ENCODE measurements at regions not wholly inside any gene's neighbourhood (a gene's known extent, or its start where the extent isn't known, plus 50 kb on each side); places are given as distances from the start of the nearest gene placed in this dataset.
"Not testable (repeated sequence)": the region's sequence is repeated elsewhere in the genome, so short reads cannot be mapped to it uniquely, and the experiment has no call there.

- POLR2A ChIA-PET; H3K4me1 ChIP-seq (ENCODE audit: control extremely low read depth in 1 of 4, control insufficient read depth in 4 of 4, insufficient read depth in 4 of 4, low read length in 3 of 4); CTCF ChIA-PET; H3K36me3 ChIP-seq (ENCODE audit: control insufficient read depth in 4 of 4, insufficient read depth in 4 of 4, low read length in 3 of 4); DNase-seq; H3K27me3 ChIP-seq (replicated peaks in 2 of 5; ENCODE audit: control insufficient read depth in 4 of 5, insufficient read depth in 5 of 5, low read length in 4 of 5); H3K4me3 ChIP-seq (ENCODE audit: control insufficient read depth in 1 of 7, extremely low read depth in 1 of 7, insufficient read depth in 4 of 7, low read depth in 2 of 7, low read length in 6 of 7); H3K27ac ChIP-seq (ENCODE audit: insufficient read depth in 1 of 2, low read depth in 1 of 2, low read length in 2 of 2, poor library complexity in 1 of 2, severe bottlenecking in 2 of 2): not testable (repeated sequence)
- WGBS (ENCODE audit: insufficient coverage), result 67% methylated on average over 7 of the region's 7 CpGs
- peaks cover 0 to 47% (median 21%) of the 10 kb centered on the region in 5 experiments for H3K9me3 ChIP-seq (ENCODE audit: control extremely low read depth in 1 of 5, control insufficient read depth in 4 of 5, insufficient read depth in 2 of 5, low read depth in 1 of 5, low read length in 4 of 5)
Observed at GRCh38 chr22:11038786-11039185, 4489.2 kb upstream of the OR11H1 start.

GRCh38 chr22:11041416-11041815, 4486.6 kb upstream of the OR11H1 start:
- H3K9me3 ChIP-seq (ENCODE audit: control extremely low read depth in 1 of 5, control insufficient read depth in 4 of 5, insufficient read depth in 2 of 5, low read depth in 1 of 5, low read length in 4 of 5), result peaks cover 0 to 30% (median 14%) of the 10 kb centered on the region in 5 experiments
- DNase-seq; H3K27ac ChIP-seq (ENCODE audit: insufficient read depth in 1 of 2, low read depth in 1 of 2, low read length in 2 of 2, poor library complexity in 1 of 2, severe bottlenecking in 2 of 2); H3K27me3 ChIP-seq (replicated peaks in 2 of 5; ENCODE audit: control insufficient read depth in 4 of 5, insufficient read depth in 5 of 5, low read length in 4 of 5); POLR2A ChIA-PET; H3K36me3 ChIP-seq (ENCODE audit: control insufficient read depth in 4 of 4, insufficient read depth in 4 of 4, low read length in 3 of 4); CTCF ChIA-PET; H3K4me1 ChIP-seq (ENCODE audit: control extremely low read depth in 1 of 4, control insufficient read depth in 4 of 4, insufficient read depth in 4 of 4, low read length in 3 of 4); H3K4me3 ChIP-seq (ENCODE audit: control insufficient read depth in 1 of 7, extremely low read depth in 1 of 7, insufficient read depth in 4 of 7, low read depth in 2 of 7, low read length in 6 of 7): not testable (repeated sequence)
- WGBS (ENCODE audit: insufficient coverage), result 73% methylated on average over 9 of the region's 9 CpGs

DNA sequence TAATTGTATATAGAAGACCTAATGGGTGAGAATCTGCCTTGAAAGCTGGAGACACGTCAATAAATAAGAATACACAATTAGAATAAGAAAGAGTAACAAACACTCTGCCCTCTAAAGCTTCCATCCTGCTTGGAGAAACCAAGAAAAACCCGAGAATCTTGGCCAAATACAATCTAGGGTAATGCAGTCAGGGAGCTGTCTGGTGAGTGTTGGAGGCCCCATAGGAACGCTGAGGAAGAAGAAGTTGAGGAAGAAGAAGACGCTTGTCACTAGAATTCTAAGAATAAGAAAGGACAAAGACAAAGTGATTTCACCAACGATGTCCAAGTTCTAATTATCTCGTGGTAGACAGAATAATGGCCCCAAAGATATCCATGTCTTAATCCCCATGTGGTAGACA, 4485.9 kb upstream of the OR11H1 start:
- no peak overlapping the region for H3K27ac ChIP-seq (ENCODE audit: insufficient read depth in 1 of 2, low read depth in 1 of 2, low read length in 2 of 2, poor library complexity in 1 of 2, severe bottlenecking in 2 of 2)
- no peaks in the 10 kb centered on the region for H3K36me3 ChIP-seq (ENCODE audit: control insufficient read depth in 4 of 4, insufficient read depth in 4 of 4, low read length in 3 of 4)
- no peak for DNase-seq
- no peaks in the 10 kb centered on the region for H3K27me3 ChIP-seq (replicated peaks in 2 of 5; ENCODE audit: control insufficient read depth in 4 of 5, insufficient read depth in 5 of 5, low read length in 4 of 5)
- CTCF ChIA-PET, result no interaction called here
- no peaks in the 10 kb centered on the region for H3K4me1 ChIP-seq (ENCODE audit: control extremely low read depth in 1 of 4, control insufficient read depth in 4 of 4, insufficient read depth in 4 of 4, low read length in 3 of 4)
- POLR2A ChIA-PET, result no interaction called here
- peaks cover 0 to 25% (median 10%) of the 10 kb centered on the region in 5 experiments for H3K9me3 ChIP-seq (ENCODE audit: control extremely low read depth in 1 of 5, control insufficient read depth in 4 of 5, insufficient read depth in 2 of 5, low read depth in 1 of 5, low read length in 4 of 5)
- WGBS (ENCODE audit: insufficient coverage), result 49% methylated on average over 5 of the region's 6 CpGs
- no peak overlapping the region for H3K4me3 ChIP-seq (ENCODE audit: control insufficient read depth in 1 of 7, extremely low read depth in 1 of 7, insufficient read depth in 4 of 7, low read depth in 2 of 7, low read length in 6 of 7)

- H3K9me3 ChIP-seq (ENCODE audit: control extremely low read depth in 1 of 5, control insufficient read depth in 4 of 5, insufficient read depth in 2 of 5, low read depth in 1 of 5, low read length in 4 of 5), result peaks cover 0 to 15% (median 4%) of the 10 kb centered on the region in 5 experiments
- H3K27ac ChIP-seq (ENCODE audit: insufficient read depth in 1 of 2, low read depth in 1 of 2, low read length in 2 of 2, poor library complexity in 1 of 2, severe bottlenecking in 2 of 2); H3K36me3 ChIP-seq (ENCODE audit: control insufficient read depth in 4 of 4, insufficient read depth in 4 of 4, low read length in 3 of 4); DNase-seq; H3K4me1 ChIP-seq (ENCODE audit: control extremely low read depth in 1 of 4, control insufficient read depth in 4 of 4, insufficient read depth in 4 of 4, low read length in 3 of 4); H3K27me3 ChIP-seq (replicated peaks in 2 of 5; ENCODE audit: control insufficient read depth in 4 of 5, insufficient read depth in 5 of 5, low read length in 4 of 5); POLR2A ChIA-PET; H3K4me3 ChIP-seq (ENCODE audit: control insufficient read depth in 1 of 7, extremely low read depth in 1 of 7, insufficient read depth in 4 of 7, low read depth in 2 of 7, low read length in 6 of 7); CTCF ChIA-PET: not testable (repeated sequence)
Observed at GRCh38 chr22:11043289-11043688, 4484.7 kb upstream of the OR11H1 start.

GRCh38 chr22:11048884-11049283, 4479.1 kb upstream of the OR11H1 start:
- DNase-seq; POLR2A ChIA-PET; H3K36me3 ChIP-seq (ENCODE audit: control insufficient read depth in 4 of 4, insufficient read depth in 4 of 4, low read length in 3 of 4); CTCF ChIA-PET; H3K27ac ChIP-seq (ENCODE audit: insufficient read depth in 1 of 2, low read depth in 1 of 2, low read length in 2 of 2, poor library complexity in 1 of 2, severe bottlenecking in 2 of 2); H3K4me1 ChIP-seq (ENCODE audit: control extremely low read depth in 1 of 4, control insufficient read depth in 4 of 4, insufficient read depth in 4 of 4, low read length in 3 of 4); H3K4me3 ChIP-seq (ENCODE audit: control insufficient read depth in 1 of 7, extremely low read depth in 1 of 7, insufficient read depth in 4 of 7, low read depth in 2 of 7, low read length in 6 of 7); H3K27me3 ChIP-seq (replicated peaks in 2 of 5; ENCODE audit: control insufficient read depth in 4 of 5, insufficient read depth in 5 of 5, low read length in 4 of 5): not testable (repeated sequence)
- 63% methylated on average over 1 of the region's 1 CpG for WGBS (ENCODE audit: insufficient coverage)
- peaks cover 0 to 18% (median 3%) of the 10 kb centered on the region in 5 experiments for H3K9me3 ChIP-seq (ENCODE audit: control extremely low read depth in 1 of 5, control insufficient read depth in 4 of 5, insufficient read depth in 2 of 5, low read depth in 1 of 5, low read length in 4 of 5)

DNA sequence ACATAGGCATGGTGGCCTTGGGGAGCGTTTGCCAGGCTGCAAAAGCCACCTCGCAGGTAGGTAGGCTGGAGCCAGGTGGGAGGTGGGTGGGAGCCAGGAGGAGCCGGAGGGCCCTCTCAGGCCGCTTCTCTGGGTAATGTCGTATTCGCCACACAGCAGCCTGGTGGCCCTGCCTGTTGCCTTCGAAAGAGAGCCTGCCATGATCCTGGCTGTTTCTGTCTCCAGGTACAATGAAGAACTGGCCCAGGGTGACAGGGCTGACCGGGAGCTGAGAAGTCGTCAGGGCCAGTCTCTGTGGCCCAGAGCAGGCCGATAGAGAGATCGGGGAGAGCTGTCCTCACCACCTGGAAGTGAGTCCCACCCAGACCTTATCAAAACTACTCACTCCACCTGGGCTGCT, 4477.8 kb upstream of the OR11H1 start:
- H3K27me3 ChIP-seq (replicated peaks in 2 of 5; ENCODE audit: control insufficient read depth in 4 of 5, insufficient read depth in 5 of 5, low read length in 4 of 5); H3K36me3 ChIP-seq (ENCODE audit: control insufficient read depth in 4 of 4, insufficient read depth in 4 of 4, low read length in 3 of 4); CTCF ChIA-PET; POLR2A ChIA-PET; DNase-seq; H3K27ac ChIP-seq (ENCODE audit: insufficient read depth in 1 of 2, low read depth in 1 of 2, low read length in 2 of 2, poor library complexity in 1 of 2, severe bottlenecking in 2 of 2); H3K4me3 ChIP-seq (ENCODE audit: control insufficient read depth in 1 of 7, extremely low read depth in 1 of 7, insufficient read depth in 4 of 7, low read depth in 2 of 7, low read length in 6 of 7); H3K4me1 ChIP-seq (ENCODE audit: control extremely low read depth in 1 of 4, control insufficient read depth in 4 of 4, insufficient read depth in 4 of 4, low read length in 3 of 4): not testable (repeated sequence)
- peaks cover 0 to 32% (median 10%) of the 10 kb centered on the region in 5 experiments for H3K9me3 ChIP-seq (ENCODE audit: control extremely low read depth in 1 of 5, control insufficient read depth in 4 of 5, insufficient read depth in 2 of 5, low read depth in 1 of 5, low read length in 4 of 5)
- 100% methylated on average over 1 of the region's 11 CpGs for WGBS (ENCODE audit: insufficient coverage)

GRCh38 chr22:11051401-11052112, 4476.4 kb upstream of the OR11H1 start:
- H3K4me1 ChIP-seq (ENCODE audit: control extremely low read depth in 1 of 4, control insufficient read depth in 4 of 4, insufficient read depth in 4 of 4, low read length in 3 of 4); CTCF ChIA-PET; H3K27me3 ChIP-seq (replicated peaks in 2 of 5; ENCODE audit: control insufficient read depth in 4 of 5, insufficient read depth in 5 of 5, low read length in 4 of 5); H3K27ac ChIP-seq (ENCODE audit: insufficient read depth in 1 of 2, low read depth in 1 of 2, low read length in 2 of 2, poor library complexity in 1 of 2, severe bottlenecking in 2 of 2); DNase-seq; H3K4me3 ChIP-seq (ENCODE audit: control insufficient read depth in 1 of 7, extremely low read depth in 1 of 7, insufficient read depth in 4 of 7, low read depth in 2 of 7, low read length in 6 of 7); POLR2A ChIA-PET; H3K36me3 ChIP-seq (ENCODE audit: control insufficient read depth in 4 of 4, insufficient read depth in 4 of 4, low read length in 3 of 4): not testable (repeated sequence)
- H3K9me3 ChIP-seq (ENCODE audit: control extremely low read depth in 1 of 5, control insufficient read depth in 4 of 5, insufficient read depth in 2 of 5, low read depth in 1 of 5, low read length in 4 of 5), result peaks cover 0 to 42% (median 19%) of the 10 kb centered on the region in 5 experiments
- WGBS (ENCODE audit: insufficient coverage), result 65% methylated on average over 3 of the region's 9 CpGs

Data from common myeloid progenitor, CD34-positive (primary cell).